Mesendoderm (in vitro differentiated cells): ENCODE measurements at regions not wholly inside any gene's neighbourhood (a gene's known extent, or its start where the extent isn't known, plus 50 kb on each side); places are given as distances from the start of the nearest gene placed in this dataset.

Source experiments
- DNase-seq: peaks from one replicate; pipeline ENCODE4 v3.0.0; 2013
- H2AK5ac ChIP-seq: 2 replicates; pipeline ENCODE4 v1.6.1; 2013; ENCODE audit warnings: low read length, inconsistent platforms
- H2BK120ac ChIP-seq: 2 replicates; pipeline ENCODE4 v1.6.1; 2013; ENCODE audit warnings: low read depth, mild to moderate bottlenecking, low read length, moderate library complexity, mixed read lengths
- H2BK15ac ChIP-seq: replicated peaks from 2 replicates; pipeline ENCODE4 v1.6.1; 2013; ENCODE audit warnings: low read depth, mild to moderate bottlenecking, moderate library complexity
- H2BK5ac ChIP-seq: 2 replicates; pipeline ENCODE4 v1.6.1; 2013; ENCODE audit warnings: low read length, inconsistent platforms
- H3K18ac ChIP-seq: 2 replicates; pipeline ENCODE4 v1.6.1; 2013; ENCODE audit warnings: mild to moderate bottlenecking, low read length, mixed read lengths
- H3K23ac ChIP-seq: one replicate; pipeline ENCODE4 v1.6.1; 2013; ENCODE audit warnings: low read length
- H3K27ac ChIP-seq: 2 replicates; pipeline ENCODE4 v1.5.1; 2013; ENCODE audit warnings: low read depth, mild to moderate bottlenecking, inconsistent platforms, low read length, moderate library complexity
- H3K27me3 ChIP-seq: 2 replicates; pipeline ENCODE4 v1.6.1; 2013; ENCODE audit warnings: low read length, control low read depth, mild to moderate bottlenecking, inconsistent platforms; ENCODE audit not compliant: insufficient read depth, poor library complexity
- H3K36me3 ChIP-seq: 2 replicates; pipeline ENCODE4 v1.6.1; 2013; ENCODE audit warnings: low read length, inconsistent platforms; ENCODE audit not compliant: control insufficient read depth, insufficient read depth
- H3K4ac ChIP-seq: one replicate; pipeline ENCODE4 v1.6.1; 2013; ENCODE audit warnings: low read depth, mild to moderate bottlenecking, low read length, moderate library complexity
- H3K4me1 ChIP-seq: 2 replicates; pipeline ENCODE4 v1.6.1; 2013; ENCODE audit warnings: low read depth, low read length, inconsistent platforms; ENCODE audit not compliant: control insufficient read depth
- H3K4me2 ChIP-seq: 2 replicates; pipeline ENCODE4 v1.6.1; 2013; ENCODE audit warnings: low read length
- H3K4me3 ChIP-seq: 2 replicates; pipeline ENCODE4 v1.5.1; 2013; ENCODE audit warnings: mild to moderate bottlenecking, low read length
- H3K56ac ChIP-seq: one replicate; pipeline ENCODE4 v1.6.1; 2013; ENCODE audit warnings: low read length
- H3K79me1 ChIP-seq: 2 replicates; pipeline ENCODE4 v1.6.1; 2013; ENCODE audit warnings: low read length, inconsistent platforms
- H3K79me2 ChIP-seq: 2 replicates; pipeline ENCODE4 v1.6.1; 2013; ENCODE audit warnings: mild to moderate bottlenecking, low read length; ENCODE audit not compliant: control insufficient read depth, insufficient read depth
- H3K9ac ChIP-seq: 2 replicates; pipeline ENCODE4 v1.6.1; 2013; ENCODE audit warnings: low read length, inconsistent platforms
- H4K5ac ChIP-seq: one replicate; pipeline ENCODE4 v1.6.1; 2013; ENCODE audit warnings: low read length
- H4K8ac ChIP-seq: one replicate; pipeline ENCODE4 v1.6.1; 2013; ENCODE audit warnings: low read depth, mild to moderate bottlenecking, control low read depth, low read length, moderate library complexity
- WGBS: extraction: QIAGEN DNeasy Blood & Tissue Kit; methylation state at CpG from one replicate; pipeline ENCODE4 v1.1.7; 2013; ENCODE audit warnings: low lambda C conversion rate, missing lambda C conversion rate; ENCODE audit not compliant: insufficient coverage; ENCODE audit errors: extremely low coverage; 5-methylcytosine and 5-hydroxymethylcytosine counted together

- no CpG with 5 or more reads among the region's 2 CpGs for WGBS
- H3K56ac ChIP-seq: no peak overlapping the region
- H3K36me3 ChIP-seq: no peaks in the 10 kb centered on the region
- no peak overlapping the region for H3K4me2 ChIP-seq
- H3K79me1 ChIP-seq: no peaks in the 10 kb centered on the region
- no peak overlapping the region for H3K27ac ChIP-seq
- H3K79me2 ChIP-seq: no peaks in the 10 kb centered on the region
- H3K4ac ChIP-seq: no peak overlapping the region
- no peak for DNase-seq
- no peak overlapping the region for H2BK15ac ChIP-seq
- no peak overlapping the region for H4K8ac ChIP-seq
- no peak overlapping the region for H3K9ac ChIP-seq
- no peaks in the 10 kb centered on the region for H3K27me3 ChIP-seq
- H3K23ac ChIP-seq: no peak overlapping the region
- H2BK120ac ChIP-seq: no peak overlapping the region
- H3K4me3 ChIP-seq: no peak overlapping the region
- H2AK5ac ChIP-seq: no peak overlapping the region
- H4K5ac ChIP-seq: no peak overlapping the region
- H3K4me1 ChIP-seq: no peaks in the 10 kb centered on the region
- H2BK5ac ChIP-seq: no peak overlapping the region
- no peak overlapping the region for H3K18ac ChIP-seq
These were observed 183.5 kb downstream of the GAS1 start for GRCh38 chr9:86763791-86764190.

- H3K4me1 ChIP-seq: no peaks in the 10 kb centered on the region
- no peaks in the 10 kb centered on the region for H3K79me1 ChIP-seq
- DNase-seq: no peak
- H3K18ac ChIP-seq: no peak overlapping the region
- H3K56ac ChIP-seq: no peak overlapping the region
- H3K4me2 ChIP-seq: no peak overlapping the region
- H3K4ac ChIP-seq: no peak overlapping the region
- H2AK5ac ChIP-seq: no peak overlapping the region
- no peak overlapping the region for H4K5ac ChIP-seq
- H3K23ac ChIP-seq: no peak overlapping the region
- no peak overlapping the region for H3K27ac ChIP-seq
- H3K36me3 ChIP-seq: no peaks in the 10 kb centered on the region
- no peak overlapping the region for H2BK15ac ChIP-seq
- no peak overlapping the region for H2BK5ac ChIP-seq
- no peak overlapping the region for H3K4me3 ChIP-seq
- no CpG with 5 or more reads among the region's 1 CpG for WGBS
- no peaks in the 10 kb centered on the region for H3K79me2 ChIP-seq
- no peaks in the 10 kb centered on the region for H3K27me3 ChIP-seq
- no peak overlapping the region for H4K8ac ChIP-seq
- no peak overlapping the region for H2BK120ac ChIP-seq
- no peak overlapping the region for H3K9ac ChIP-seq
These were observed 190.0 kb downstream of the GAS1 start for GRCh38 chr9:86757382-86757720.

GRCh38 chr9:86756576-86757381, 190.5 kb downstream of the GAS1 start:
- H2AK5ac ChIP-seq: no peak overlapping the region
- H3K4me2 ChIP-seq: no peak overlapping the region
- H3K56ac ChIP-seq: no peak overlapping the region
- H3K79me2 ChIP-seq: no peaks in the 10 kb centered on the region
- no peak overlapping the region for H3K27ac ChIP-seq
- no peaks in the 10 kb centered on the region for H3K4me1 ChIP-seq
- H2BK15ac ChIP-seq: no peak overlapping the region
- DNase-seq: no peak
- H3K18ac ChIP-seq: no peak overlapping the region
- H3K79me1 ChIP-seq: no peaks in the 10 kb centered on the region
- no peak overlapping the region for H3K9ac ChIP-seq
- no peak overlapping the region for H3K23ac ChIP-seq
- H3K27me3 ChIP-seq: no peaks in the 10 kb centered on the region
- H3K4ac ChIP-seq: no peak overlapping the region
- H4K8ac ChIP-seq: no peak overlapping the region
- no peak overlapping the region for H4K5ac ChIP-seq
- H2BK120ac ChIP-seq: no peak overlapping the region
- no CpG with 5 or more reads among the region's 18 CpGs for WGBS
- no peak overlapping the region for H3K4me3 ChIP-seq
- no peaks in the 10 kb centered on the region for H3K36me3 ChIP-seq
- H2BK5ac ChIP-seq: no peak overlapping the region

GRCh38 chr9:86755561-86755941, 191.8 kb downstream of the GAS1 start:
- H3K4me2 ChIP-seq: no peak overlapping the region
- H3K27ac ChIP-seq: no peak overlapping the region
- no peak overlapping the region for H3K23ac ChIP-seq
- no peak overlapping the region for H4K5ac ChIP-seq
- H3K36me3 ChIP-seq: no peaks in the 10 kb centered on the region
- H3K18ac ChIP-seq: no peak overlapping the region
- no peak overlapping the region for H3K4ac ChIP-seq
- no peak overlapping the region for H2BK5ac ChIP-seq
- H3K9ac ChIP-seq: no peak overlapping the region
- no peaks in the 10 kb centered on the region for H3K27me3 ChIP-seq
- DNase-seq: no peak
- H2BK15ac ChIP-seq: no peak overlapping the region
- no CpG with 5 or more reads among the region's 8 CpGs for WGBS
- H3K79me2 ChIP-seq: no peaks in the 10 kb centered on the region
- no peak overlapping the region for H2BK120ac ChIP-seq
- no peak overlapping the region for H4K8ac ChIP-seq
- H3K79me1 ChIP-seq: no peaks in the 10 kb centered on the region
- no peak overlapping the region for H3K56ac ChIP-seq
- no peak overlapping the region for H3K4me3 ChIP-seq
- H2AK5ac ChIP-seq: no peak overlapping the region
- H3K4me1 ChIP-seq: no peaks in the 10 kb centered on the region

- Histone ChIP-seq H3K27me3 (no peaks in the 10 kb centered on the region), H3K23ac (no peak overlapping the region), H3K27ac (no peak overlapping the region), H2AK5ac (no peak overlapping the region), H3K4ac (no peak overlapping the region), H3K4me1 (no peaks in the 10 kb centered on the region), H2BK5ac (no peak overlapping the region), H3K36me3 (no peaks in the 10 kb centered on the region), H3K9ac (no peak overlapping the region), H2BK15ac (no peak overlapping the region), H3K79me2 (no peaks in the 10 kb centered on the region), H3K56ac (no peak overlapping the region), H3K4me3 (no peak overlapping the region), H2BK120ac (no peak overlapping the region), H4K5ac (no peak overlapping the region), H3K79me1 (no peaks in the 10 kb centered on the region), H3K4me2 (no peak overlapping the region), H3K18ac (no peak overlapping the region), H4K8ac (no peak overlapping the region)
- DNase-seq: no peak
- no CpG with 5 or more reads among the region's 6 CpGs for WGBS
These were observed 192.4 kb downstream of the GAS1 start for GRCh38 chr9:86754581-86755560.
